Smooth muscle cell (in vitro differentiated cells): ENCODE measurements at regions not wholly inside any gene's neighbourhood (a gene's known extent, or its start where the extent isn't known, plus 50 kb on each side); places are given as distances from the start of the nearest gene placed in this dataset.

Experiments used
- DNase-seq: peaks from one replicate; lab custom pipeline; 2025; ENCODE audit not compliant: unreplicated experiment; lab: John Stamatoyannopoulos, UW
- H2AFZ ChIP-seq: fragments of 200-600 bp; sonication (generic); 2 replicates; pipeline ENCODE4 v1.6.0; 2016; ENCODE audit warnings: antibody characterized with exemption, low read depth, mild to moderate bottlenecking
- H3F3A ChIP-seq: fragments of 200-600 bp; sonication (generic); 2 replicates; pipeline ENCODE4 v1.6.0; 2017; ENCODE audit warnings: antibody characterized with exemption, low read depth
- H3K27ac ChIP-seq: fragments of 200-600 bp; sonication (generic); 2 replicates; pipeline ENCODE4 v1.5.1; 2016; ENCODE audit warnings: low read depth, mild to moderate bottlenecking
- H3K27me3 ChIP-seq: fragments of 200-600 bp; sonication (generic); 2 replicates; pipeline ENCODE4 v1.6.1; 2016; ENCODE audit warnings: low read depth, mild to moderate bottlenecking
- H3K36me3 ChIP-seq: fragments of 200-600 bp; sonication (generic); 2 replicates; pipeline ENCODE4 v1.5.1; 2016; ENCODE audit warnings: low read depth
- H3K4me1 ChIP-seq: fragments of 200-600 bp; sonication (generic); 2 replicates; pipeline ENCODE4 v1.5.1; 2016; ENCODE audit warnings: low read depth
- H3K4me2 ChIP-seq: fragments of 200-600 bp; sonication (generic); 2 replicates; pipeline ENCODE4 v1.6.0; 2016; ENCODE audit warnings: mild to moderate bottlenecking
- H3K4me3 ChIP-seq: fragments of 200-600 bp; sonication (generic); 2 replicates; pipeline ENCODE4 v1.5.1; 2016; ENCODE audit warnings: mild to moderate bottlenecking
- H3K79me2 ChIP-seq: fragments of 200-600 bp; sonication (generic); 2 replicates; pipeline ENCODE4 v1.6.0; 2016; ENCODE audit warnings: low read depth, mild to moderate bottlenecking
- H3K9ac ChIP-seq: fragments of 200-600 bp; sonication (generic); 2 replicates; pipeline ENCODE4 v1.6.0; 2016; ENCODE audit warnings: low read depth
- H3K9me3 ChIP-seq: fragments of 200-600 bp; sonication (generic); replicated peaks from 2 replicates; pipeline ENCODE4 v1.5.1; 2016; ENCODE audit warnings: low read depth
- H4K20me1 ChIP-seq: fragments of 200-600 bp; sonication (generic); 2 replicates; pipeline ENCODE4 v1.6.0; 2016; ENCODE audit warnings: low read depth
- WGBS: methylation state at CpG from one replicate; pipeline ENCODE4 v1.1.7; 2016; ENCODE audit warnings: low lambda C conversion rate; 5-methylcytosine and 5-hydroxymethylcytosine counted together
- TF ChIP-seq, protein P1 (sequence below): fragments of 200-600 bp; sonication (generic); IDR thresholded peaks from 2 replicates; pipeline ENCODE4 v1.5.1; 2017; ENCODE audit warnings: borderline replicate concordance, mild to moderate bottlenecking, antibody characterized with exemption; ENCODE audit not compliant: insufficient read depth, poor library complexity, severe bottlenecking

DNA sequence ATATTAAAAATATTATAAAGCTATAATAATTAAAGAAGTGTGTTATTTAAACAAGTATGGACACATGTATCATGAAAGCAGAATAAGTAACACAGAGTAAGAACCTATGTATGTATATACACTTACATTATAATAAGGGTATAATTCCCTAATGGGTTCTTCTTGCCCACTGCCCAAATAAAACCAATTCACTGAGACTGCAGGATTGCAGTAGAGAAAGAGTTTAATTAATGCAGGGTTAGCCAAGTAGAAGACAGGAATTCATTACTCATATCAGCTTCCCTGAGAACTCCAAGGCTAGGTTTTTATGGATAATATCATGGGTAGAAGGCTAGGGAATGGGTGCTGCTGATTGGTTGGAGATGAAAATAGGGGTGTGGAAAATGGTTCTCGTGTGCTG lies 53.8 kb upstream of the SAMD3 start:
- Histone ChIP-seq H3K9ac (no peak overlapping the region), H3K27me3 (no peaks in the 10 kb centered on the region), H4K20me1 (no peaks in the 10 kb centered on the region), H3K27ac (no peak overlapping the region), H3F3A (no peaks in the 10 kb centered on the region), H3K36me3 (peaks cover 9% of the 10 kb centered on the region), H3K79me2 (no peaks in the 10 kb centered on the region), H3K9me3 (peaks cover 10% of the 10 kb centered on the region), H3K4me3 (no peak overlapping the region), H3K4me2 (no peak overlapping the region), H2AFZ (no peak overlapping the region), H3K4me1 (no peaks in the 10 kb centered on the region)
- TF ChIP-seq, protein P1, sequence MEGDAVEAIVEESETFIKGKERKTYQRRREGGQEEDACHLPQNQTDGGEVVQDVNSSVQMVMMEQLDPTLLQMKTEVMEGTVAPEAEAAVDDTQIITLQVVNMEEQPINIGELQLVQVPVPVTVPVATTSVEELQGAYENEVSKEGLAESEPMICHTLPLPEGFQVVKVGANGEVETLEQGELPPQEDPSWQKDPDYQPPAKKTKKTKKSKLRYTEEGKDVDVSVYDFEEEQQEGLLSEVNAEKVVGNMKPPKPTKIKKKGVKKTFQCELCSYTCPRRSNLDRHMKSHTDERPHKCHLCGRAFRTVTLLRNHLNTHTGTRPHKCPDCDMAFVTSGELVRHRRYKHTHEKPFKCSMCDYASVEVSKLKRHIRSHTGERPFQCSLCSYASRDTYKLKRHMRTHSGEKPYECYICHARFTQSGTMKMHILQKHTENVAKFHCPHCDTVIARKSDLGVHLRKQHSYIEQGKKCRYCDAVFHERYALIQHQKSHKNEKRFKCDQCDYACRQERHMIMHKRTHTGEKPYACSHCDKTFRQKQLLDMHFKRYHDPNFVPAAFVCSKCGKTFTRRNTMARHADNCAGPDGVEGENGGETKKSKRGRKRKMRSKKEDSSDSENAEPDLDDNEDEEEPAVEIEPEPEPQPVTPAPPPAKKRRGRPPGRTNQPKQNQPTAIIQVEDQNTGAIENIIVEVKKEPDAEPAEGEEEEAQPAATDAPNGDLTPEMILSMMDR, result no peak
- DNase-seq, result no peak
- 100% methylated on average over 1 of the region's 1 CpG for WGBS

DNA sequence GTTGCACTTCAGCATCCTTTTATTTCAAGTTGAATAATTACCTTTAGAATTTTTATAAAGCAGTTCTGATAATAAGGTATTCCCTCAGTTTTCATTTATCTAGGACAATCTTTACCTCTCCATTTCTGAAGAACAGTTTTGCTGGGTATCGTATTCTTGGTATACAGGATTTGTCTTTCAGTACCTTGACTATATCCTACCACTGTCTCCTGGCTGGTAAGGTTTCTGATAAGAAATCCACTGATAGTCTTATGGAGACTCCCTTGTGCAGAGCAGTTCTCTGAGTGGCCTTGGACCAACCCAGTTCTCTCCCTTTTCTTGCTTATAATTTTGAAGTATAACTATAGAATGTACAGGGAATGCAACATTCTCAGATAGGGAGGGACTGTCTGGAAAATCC lies 51.3 kb upstream of the SAMD3 start:
- no peaks in the 10 kb centered on the region for H4K20me1 ChIP-seq
- TF ChIP-seq, protein P1, result no peak
- H3K9ac ChIP-seq, result no peak overlapping the region
- no peaks in the 10 kb centered on the region for H3K79me2 ChIP-seq
- no peak overlapping the region for H3K27ac ChIP-seq
- H2AFZ ChIP-seq, result no peak overlapping the region
- peaks cover 9% of the 10 kb centered on the region for H3K36me3 ChIP-seq
- no peak overlapping the region for H3K4me3 ChIP-seq
- 100% methylated on average over 1 of the region's 1 CpG for WGBS
- DNase-seq, result no peak
- H3K9me3 ChIP-seq, result peaks cover 10% of the 10 kb centered on the region
- H3K27me3 ChIP-seq, result no peaks in the 10 kb centered on the region
- no peaks in the 10 kb centered on the region for H3F3A ChIP-seq
- H3K4me1 ChIP-seq, result no peaks in the 10 kb centered on the region
- no peak overlapping the region for H3K4me2 ChIP-seq
